Hepatocyte (in vitro differentiated cells): ENCODE measurements at regions not wholly inside any gene's neighbourhood (a gene's known extent, or its start where the extent isn't known, plus 50 kb on each side); places are given as distances from the start of the nearest gene placed in this dataset.

Experiments
- EZH2 ChIP-seq: fragments of 200-600 bp; sonication (generic); IDR thresholded peaks from 2 replicates; pipeline ENCODE4 v1.6.1; 2016; ENCODE audit warnings: antibody characterized with exemption, mild to moderate bottlenecking, borderline replicate concordance
- TF ChIP-seq, protein P1 (sequence below): fragments of 200-600 bp; sonication (generic); IDR thresholded peaks from 2 replicates; pipeline ENCODE4 v1.5.1; 2016; ENCODE audit warnings: antibody characterized with exemption, mild to moderate bottlenecking; ENCODE audit not compliant: poor library complexity

DNA sequence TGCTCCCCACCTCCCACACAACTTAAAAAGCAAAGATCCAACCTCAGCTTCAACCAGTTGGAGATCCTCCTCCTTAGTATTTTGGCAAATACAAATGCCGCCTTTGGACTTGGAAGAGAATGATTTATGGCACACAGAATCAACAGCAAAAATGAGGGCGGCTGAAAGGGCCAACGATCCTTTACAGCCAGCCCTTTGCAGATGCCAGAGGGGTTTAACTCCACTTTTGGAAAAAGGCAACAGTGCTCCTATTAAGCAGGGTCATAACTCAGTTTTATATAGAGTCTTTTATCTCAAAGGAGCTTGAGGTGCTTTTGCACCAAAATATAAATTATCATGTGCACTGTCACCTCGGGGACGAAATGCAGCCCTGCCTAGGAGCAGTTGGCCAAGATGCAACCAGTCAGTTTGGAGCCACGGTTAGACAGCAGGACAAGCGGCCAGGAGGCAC lies 56.7 kb upstream of the JCAD start:
- TF ChIP-seq, protein P1, sequence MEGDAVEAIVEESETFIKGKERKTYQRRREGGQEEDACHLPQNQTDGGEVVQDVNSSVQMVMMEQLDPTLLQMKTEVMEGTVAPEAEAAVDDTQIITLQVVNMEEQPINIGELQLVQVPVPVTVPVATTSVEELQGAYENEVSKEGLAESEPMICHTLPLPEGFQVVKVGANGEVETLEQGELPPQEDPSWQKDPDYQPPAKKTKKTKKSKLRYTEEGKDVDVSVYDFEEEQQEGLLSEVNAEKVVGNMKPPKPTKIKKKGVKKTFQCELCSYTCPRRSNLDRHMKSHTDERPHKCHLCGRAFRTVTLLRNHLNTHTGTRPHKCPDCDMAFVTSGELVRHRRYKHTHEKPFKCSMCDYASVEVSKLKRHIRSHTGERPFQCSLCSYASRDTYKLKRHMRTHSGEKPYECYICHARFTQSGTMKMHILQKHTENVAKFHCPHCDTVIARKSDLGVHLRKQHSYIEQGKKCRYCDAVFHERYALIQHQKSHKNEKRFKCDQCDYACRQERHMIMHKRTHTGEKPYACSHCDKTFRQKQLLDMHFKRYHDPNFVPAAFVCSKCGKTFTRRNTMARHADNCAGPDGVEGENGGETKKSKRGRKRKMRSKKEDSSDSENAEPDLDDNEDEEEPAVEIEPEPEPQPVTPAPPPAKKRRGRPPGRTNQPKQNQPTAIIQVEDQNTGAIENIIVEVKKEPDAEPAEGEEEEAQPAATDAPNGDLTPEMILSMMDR: no peak
- TF ChIP-seq EZH2: no peak
